HG02981 (cell line): ENCODE measurements at regions not wholly inside any gene's neighbourhood (a gene's known extent, or its start where the extent isn't known, plus 50 kb on each side); places are given as distances from the start of the nearest gene placed in this dataset.
"Not testable (repeated sequence)": the region's sequence is repeated elsewhere in the genome, so short reads cannot be mapped to it uniquely, and the experiment has no call there.

ENCODE experiments used
- ATAC-seq: cut with Tn5 transposase; IDR thresholded peaks from one replicate; pipeline ENCODE4 v1.9.1; 2021; ENCODE audit warnings: mild to moderate bottlenecking, moderate library complexity; ENCODE audit not compliant: unreplicated experiment

DNA sequence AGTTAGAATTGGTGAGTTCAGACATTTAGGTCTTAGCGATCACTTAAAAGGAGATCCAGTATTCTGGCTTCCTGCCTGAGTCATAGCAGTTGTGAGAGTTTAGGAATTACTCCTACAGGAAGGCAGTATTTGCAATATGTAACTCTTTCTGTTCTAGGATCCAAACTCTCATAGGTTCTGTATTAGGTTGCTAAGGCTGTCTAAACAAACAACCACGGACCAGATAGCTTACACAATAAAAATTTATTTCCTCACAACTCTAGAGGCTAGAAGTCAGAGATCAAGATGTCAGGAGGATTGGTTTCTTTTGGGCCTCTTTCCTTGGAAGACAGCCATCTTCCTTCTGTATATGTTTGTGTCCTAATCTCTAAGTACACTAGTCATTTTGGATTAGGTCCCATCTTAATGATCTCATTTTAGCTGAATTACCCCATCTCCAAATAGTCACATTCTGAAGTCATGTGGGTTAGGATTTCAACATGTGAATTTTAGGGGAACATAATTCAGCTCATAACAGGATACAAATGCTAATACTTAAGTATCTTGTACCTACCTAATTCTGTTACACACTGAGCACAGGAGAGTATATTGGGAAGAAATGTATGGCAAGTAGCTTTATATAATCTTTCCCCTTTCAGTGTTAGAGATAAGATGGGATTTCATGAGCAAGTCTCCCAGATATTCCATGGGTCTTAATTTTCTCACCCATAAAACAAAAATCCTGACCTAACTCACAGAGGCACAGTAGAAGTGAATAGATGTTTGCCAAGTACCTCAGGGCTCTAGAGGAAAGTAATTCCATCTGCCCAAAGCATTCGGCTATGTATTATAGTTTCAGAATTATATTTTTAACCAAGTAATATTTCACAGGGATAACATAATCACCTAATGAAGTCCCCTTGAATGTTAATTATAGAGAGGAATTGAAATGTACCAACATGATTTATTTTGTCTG is 144.4 kb downstream of the PTBP2 start:
- ATAC-seq, result peak; percentile 44

DNA sequence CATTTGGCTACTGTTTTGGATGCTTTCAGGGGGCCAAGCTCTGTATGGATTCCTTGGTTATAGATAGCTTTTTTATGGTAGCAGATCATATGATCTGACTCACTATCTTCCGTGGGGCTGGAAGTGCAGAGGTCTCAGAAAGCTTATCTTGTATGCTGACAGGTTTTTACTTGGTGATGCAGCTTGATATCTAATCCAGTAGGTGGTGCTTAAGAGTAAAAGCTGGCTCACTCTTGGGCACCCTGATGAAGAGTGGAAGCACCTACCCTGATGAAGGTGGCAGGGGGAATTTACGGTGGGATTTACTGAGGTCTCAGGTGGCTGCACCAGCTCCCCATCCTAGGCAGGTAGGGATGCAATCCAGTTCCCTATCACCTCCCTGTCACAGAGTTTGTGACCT is 151.2 kb downstream of the PTBP2 start:
- ATAC-seq, result no peak

DNA sequence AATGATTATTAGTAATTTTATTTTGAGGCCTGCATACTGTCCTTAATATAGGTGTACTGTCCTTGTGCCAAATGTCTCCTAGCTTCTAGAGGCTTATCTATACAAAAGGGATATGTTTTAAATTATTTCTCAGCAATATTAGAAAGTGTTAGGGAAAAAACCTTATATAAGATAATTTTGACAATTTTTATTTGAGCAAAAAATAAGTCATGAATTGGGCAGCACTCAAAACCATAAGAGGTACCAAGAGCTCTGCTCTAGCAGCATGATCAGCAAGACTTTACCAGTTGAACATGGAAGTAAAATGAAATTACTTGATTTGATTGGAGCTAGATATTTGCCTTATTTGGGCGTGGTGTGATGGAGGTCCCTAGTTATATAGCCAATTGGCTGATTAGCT is 157.1 kb downstream of the PTBP2 start:
- ATAC-seq, result no peak

DNA sequence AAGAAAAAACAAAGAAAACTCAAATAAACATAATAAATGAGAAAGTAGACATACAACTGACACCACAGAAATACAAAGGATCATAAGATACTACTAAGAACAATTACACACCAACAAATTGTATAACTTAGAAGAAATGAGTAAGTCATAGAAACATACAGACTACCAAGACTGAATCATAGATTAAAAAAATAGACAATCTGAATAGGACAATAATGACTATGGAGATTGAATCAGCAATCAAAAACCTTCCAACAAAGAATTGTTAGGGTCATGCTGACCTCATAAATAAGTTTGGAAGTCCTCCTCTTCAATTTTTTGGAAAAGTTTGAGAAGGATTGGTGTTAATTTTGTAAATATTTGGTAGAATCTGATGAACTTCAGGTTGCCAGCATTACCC is 159.0 kb downstream of the PTBP2 start:
- no peak for ATAC-seq

DNA sequence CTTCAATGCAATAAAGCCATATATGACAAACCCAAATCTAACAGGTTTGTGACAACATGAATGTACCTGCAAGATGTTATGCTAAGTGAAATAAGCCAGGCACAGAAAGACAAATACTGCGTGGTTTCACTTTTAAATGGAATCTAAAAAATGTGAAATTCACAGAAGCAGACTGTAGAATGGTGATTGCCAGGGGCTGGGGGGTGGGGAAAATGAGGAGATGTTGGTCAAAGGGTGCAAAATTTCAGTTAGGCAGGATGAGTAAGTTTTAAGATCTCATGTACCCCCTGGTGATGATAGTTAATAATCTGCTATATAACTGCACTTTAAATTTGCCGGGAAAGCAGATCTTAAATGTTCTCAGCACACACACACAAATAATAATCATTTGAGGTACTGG is 160.5 kb downstream of the PTBP2 start:
- no peak for ATAC-seq

DNA sequence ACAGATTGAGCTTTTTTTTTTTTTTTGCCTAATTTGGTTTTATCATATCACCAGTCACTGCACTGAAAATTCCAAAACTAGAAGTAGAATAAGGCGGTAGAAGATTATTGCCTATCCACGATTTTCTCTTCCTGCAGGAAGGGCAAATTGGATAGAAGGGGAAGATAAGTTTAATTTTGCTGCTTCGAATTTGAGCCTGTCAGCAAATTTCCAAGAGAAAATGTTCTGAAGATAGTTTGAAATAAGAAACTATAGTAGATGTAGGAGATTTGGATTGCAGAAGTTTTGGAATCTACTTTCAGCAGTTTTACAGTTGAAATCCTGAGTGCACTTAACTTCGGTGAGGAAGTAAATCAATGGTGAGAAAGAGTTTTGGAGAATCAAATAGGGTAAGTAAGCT is 164.9 kb downstream of the PTBP2 start:
- no peak for ATAC-seq

DNA sequence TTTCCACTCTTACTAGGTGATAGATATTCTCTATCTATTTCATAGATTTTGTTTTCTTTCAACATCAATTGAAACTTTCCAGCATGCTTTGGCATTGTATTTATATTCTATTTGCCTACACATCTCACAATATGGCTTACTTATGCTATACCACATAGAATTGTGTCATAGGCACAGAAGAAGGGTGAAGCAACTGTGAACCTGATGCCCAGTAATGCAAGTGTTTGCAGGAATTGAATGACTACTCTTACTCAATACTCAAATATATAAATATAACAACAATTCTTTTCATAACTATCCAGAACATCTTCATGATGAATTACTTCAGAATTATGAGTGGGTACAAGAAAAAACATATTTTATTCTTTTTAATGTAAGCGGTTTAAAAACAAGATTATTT is 165.9 kb downstream of the PTBP2 start:
- no peak for ATAC-seq

DNA sequence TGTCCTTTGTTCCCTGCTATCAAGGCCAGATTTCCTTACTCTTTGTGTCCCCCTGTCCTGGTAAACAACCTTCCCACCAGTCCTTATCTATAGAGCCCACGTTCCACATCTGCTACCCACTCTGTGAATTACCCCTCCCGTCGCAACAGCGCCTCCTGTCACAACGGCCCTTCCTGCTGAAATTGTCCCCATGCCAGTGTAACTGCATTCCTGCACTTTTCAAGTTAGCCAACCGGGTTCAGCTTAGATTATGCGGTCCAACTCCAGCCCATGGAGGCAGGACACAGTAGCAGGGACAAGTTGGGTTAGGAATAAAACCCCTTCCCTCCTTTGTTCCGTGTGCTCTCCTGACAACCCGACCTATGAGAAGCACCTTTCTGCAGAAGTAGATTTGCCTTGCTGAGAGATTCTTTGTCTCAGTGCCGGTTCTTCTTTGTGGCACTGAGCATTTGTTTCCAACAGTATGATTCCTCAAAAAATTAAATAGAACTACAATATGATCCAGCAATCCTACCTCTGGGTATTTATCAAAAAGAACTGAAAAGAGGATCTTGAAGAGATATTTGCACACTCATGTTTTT is 180.3 kb downstream of the PTBP2 start:
- no peak for ATAC-seq

DNA sequence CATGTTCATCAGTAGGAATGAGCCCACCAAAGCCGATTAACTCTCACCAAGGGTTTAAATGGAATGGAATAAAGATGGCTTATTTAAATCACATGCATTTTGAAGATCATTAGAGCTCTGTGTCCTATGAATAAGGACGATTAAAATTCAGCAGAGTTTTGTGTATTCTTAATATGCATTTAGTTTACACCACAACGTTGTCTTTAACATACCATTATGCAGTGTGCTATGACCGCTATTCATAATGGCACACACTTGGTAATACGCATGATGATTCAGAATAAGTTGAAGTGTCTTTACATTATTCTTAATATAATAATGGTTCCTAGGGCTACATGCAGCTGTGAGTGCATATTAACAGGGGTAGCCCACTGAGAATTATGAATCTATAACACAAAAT is 190.7 kb downstream of the PTBP2 start:
- ATAC-seq, result no peak

DNA sequence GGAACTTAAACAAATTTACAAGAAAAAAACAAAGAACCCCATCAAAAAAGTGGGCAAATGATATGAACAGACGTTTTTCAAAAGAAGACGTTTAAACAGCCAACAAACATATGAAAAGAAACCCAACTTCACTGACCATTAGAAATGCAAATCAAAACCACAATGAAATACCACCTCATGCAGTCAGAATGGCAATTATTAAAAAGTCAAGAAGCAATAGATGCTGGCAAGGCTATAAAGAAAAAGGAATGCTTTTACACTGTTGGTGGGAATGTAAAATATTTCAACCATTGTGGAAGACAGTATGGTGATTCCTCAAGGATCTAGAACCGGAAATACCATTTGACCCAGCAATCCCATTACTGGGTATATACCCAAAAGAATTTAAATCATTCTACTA is 194.1 kb downstream of the PTBP2 start:
- ATAC-seq, result not testable (repeated sequence)

DNA sequence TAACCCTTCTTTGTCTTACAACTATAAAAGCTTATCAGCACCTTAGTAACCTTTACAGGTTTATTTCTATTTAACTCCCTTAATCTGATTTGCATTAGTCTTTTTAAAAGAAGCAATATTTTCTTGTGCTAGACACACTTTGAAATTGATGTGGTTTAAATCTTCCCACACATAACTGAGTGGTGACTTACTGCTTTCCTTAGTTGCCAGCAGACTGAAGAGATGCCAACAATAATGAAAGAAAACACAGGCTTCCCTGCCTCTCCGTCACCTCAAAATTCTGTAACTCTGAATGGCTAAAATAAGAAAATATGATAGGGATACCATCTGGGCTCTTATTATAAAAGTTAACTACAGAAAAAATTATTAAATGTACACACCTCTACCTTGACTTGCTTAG is 196.8 kb downstream of the PTBP2 start:
- ATAC-seq, result no peak

DNA sequence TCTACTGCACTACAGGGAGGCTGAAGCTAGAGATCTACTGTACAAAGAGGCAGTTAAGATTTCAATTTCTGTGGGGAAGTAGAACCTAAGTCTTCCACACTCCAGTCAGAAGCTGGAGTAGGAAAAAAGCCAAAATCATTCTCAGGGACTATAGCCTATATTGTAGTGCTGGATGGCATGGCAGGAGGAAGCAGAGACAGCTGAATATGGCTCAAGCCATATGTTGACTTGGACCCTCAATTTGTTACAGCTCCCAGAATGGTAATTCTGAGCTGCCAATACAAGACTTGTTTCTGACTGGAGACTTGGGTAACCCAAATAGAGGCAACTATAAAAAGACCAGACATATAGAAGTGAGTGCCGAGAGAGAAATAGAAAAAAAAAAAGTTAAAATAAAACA is 200.6 kb downstream of the PTBP2 start:
- ATAC-seq, result no peak

DNA sequence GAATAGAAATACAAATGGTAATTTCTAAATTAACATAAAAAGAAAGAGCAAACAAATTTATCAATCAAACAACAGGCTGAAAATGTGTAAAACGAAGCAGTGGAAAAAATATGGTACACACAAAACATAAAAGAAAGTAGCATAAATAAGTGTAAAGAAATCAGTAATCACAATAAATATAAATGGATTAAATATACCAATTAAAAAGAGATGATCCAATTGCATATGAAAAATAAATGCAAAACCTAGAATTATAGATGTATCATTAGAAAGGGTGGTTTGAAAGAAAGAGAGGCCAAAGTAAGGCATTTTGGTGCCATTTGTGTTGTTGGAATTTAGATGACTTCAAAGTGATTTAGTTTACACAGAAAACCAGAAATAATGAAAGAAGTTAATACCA is 202.2 kb downstream of the PTBP2 start:
- no peak for ATAC-seq

DNA sequence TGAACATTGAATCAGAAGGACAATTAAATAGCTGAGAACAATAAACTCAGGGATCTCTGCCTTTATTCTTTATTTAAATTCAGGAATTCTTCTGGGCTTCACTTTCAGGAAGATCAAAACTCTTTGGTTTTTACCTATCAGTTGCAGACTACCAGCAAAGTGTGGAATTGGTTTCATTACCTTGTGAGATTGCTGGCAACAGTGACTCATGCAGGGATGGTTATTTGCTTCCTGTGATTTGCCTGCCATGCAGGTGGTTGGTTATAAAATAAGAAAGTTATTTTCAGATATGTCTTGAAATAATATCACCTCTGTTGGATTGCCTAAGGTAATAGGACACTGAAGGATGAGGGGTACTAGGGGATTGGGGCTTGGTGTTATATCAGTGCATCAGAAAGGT is 204.6 kb downstream of the PTBP2 start:
- no peak for ATAC-seq

DNA sequence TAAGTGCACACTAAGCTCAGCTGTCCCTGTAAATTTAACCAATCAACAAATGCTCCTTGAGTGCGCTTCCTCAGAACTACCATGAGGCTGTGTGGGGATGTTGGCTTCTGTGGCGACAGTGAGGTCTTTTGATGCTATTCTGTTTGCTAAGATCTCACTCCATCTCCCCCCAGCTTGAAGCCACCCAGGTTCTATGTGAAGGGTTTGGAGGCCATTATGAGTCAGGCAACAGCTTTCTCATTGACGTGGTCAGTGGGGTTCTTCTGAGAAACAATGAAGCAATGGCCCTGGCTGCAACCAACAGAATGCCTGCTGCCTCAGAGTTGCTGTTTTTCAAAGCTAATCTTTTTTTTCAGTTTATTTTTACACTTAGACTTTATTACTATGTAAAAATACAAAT is 205.5 kb downstream of the PTBP2 start:
- ATAC-seq, result no peak

DNA sequence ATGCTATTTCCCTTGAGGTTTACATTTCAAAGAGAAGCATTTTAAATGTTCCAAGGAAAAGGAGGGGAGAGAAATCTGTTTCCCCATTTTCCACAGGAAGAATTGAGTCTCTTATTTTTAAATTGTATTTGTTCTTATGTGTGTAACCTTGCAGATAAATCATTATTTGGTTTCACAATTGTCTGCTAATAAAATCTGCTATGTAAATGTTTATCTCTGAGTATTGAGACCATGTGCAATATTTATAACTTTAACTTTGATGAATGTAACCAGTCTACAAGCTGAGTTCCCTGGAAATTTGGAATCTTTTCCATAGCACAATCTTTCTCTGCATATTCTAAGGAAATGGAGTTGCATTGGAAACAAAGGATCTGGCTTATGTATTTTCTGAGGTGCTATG is 209.6 kb downstream of the PTBP2 start:
- ATAC-seq, result no peak

DNA sequence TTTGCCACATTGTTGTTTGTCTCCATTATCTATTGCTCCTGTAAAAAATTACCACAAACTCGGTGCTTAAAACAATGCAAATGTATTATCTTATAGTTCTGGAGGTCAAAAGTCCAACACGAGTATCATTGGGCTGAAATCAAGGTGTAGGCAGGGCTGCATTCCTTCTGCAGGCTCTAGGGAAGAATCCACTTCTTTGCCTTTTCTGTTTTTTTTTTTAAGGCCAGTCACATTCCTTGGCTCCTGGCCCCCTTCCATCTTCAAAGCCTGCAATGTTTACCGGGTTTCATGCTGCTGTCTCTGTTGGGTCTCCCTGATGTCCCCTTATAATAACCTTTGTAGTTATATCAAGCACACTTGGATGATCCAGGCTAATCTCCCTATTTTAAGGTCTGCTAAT is 212.7 kb downstream of the PTBP2 start:
- ATAC-seq, result no peak

DNA sequence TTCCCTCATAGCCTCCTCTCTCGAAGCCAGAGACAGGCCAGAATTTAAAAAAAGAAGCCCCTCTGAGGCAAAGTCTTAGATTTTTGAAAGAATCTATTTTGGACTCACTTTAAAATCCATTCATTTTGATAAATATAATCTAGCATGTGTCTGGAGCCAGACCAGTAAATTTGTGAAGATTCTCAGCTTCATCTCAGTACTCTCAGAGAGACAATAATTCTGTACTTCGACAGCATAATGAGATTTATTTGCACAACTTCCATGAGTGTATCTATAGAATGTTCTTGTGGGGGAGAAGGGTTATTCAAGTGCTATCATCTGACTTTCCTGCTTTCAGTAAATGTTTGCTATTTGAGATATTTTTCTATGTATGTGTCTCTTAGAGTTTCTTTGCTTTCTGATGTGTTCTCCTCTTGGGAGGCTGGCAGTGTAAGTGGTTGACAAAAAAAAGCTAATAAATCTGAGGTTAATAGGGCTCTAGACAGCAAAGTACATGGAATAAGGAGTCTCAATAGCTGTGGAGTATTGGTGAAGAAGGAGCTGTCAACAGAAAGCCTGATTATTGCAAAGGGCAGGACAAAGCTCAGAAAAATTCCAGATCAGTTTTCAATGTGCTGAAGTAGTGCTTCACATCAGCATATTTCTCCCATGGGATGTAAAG is 223.0 kb downstream of the PTBP2 start:
- ATAC-seq, result no peak

DNA sequence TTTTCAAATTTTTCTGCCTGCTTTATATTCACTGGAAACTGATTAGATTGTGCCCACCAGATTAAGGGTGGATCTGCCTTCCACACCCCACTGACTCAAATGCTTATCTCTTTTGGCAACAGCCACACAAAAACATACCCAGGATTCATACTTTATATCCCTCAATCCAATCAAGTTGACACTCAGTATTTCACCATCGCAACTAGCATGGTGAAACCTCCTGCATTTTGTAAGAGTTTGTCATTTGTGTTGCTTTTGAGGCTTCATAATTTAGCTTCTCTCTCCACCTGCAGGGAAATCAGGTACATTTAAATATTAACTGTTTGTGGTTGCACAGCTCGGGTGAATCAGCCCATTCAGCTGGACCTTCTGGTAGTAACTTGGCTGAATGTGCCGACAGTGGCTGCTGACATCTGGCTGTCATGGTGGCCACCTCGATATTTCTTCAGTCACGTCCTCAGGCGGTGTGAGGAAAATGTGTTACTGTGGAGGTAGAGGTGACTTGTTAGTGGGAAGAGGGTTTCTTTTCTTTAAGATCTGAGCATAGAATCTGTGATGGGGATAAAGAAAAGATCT is 224.0 kb downstream of the PTBP2 start:
- no peak for ATAC-seq

DNA sequence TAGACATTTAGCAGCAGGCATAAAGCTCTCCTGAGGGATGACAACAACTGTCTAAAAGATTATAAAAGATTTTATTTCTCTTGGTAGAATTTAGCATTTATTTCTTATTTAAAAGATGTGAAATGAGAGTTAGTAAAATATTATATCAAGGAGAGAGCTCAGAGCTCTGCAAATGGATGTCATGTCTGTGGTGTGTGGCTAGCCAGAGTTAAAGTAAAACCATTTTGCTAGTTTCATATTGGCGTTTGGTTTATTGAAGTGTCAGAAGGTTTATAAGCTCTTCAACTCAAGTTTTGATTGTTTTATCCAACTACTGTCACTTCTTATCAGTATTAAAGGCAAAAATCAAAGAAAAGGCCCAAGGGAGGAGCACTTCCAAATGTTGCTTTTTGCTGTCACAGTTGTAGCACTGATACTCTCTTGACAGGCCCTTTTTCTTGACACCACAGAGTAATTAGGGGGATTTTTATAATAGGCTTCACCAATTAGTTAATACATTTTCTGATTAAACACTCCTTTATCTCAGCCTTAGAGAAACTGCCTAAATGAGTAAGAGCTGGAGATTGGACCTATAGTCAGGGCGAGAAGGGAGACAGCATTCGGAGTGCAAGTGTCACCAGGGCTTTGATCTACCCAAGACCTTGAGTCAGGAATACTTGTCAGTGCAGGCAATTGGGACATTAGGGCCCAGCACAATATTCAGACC is 233.9 kb downstream of the PTBP2 start:
- peak; percentile 49 for ATAC-seq

DNA sequence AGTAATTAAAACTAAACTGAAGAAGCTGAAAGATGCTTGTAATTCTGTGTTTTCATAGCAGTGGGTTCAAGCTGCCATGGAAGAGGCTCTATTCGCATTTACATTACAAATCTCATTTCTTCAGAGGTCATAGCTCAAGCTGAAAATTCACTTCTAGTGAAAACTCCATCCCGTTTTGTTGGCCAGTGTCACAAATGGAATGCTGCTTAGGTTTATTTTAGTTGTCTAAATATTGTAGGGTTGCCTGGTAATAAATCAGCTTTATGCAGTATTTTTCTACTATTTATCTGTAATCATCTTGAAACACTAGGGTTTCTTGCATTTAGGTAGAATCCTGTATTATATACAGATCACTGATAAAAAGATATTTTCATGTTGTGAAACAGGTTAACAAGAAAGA is 240.6 kb downstream of the PTBP2 start:
- ATAC-seq, result no peak
